ENCODE measurements at regions not wholly inside any gene's neighbourhood (a gene's known extent, or its start where the extent isn't known, plus 50 kb on each side); places are given as distances from the start of the nearest gene placed in this dataset.

GRCh38 chr2:125397535-125398251, 1258.3 kb upstream of the GYPC start:
- H3F3A ChIP-seq (ENCODE audit: insufficient read depth, low read depth): no peaks in the 10 kb centered on the region
- no peaks in the 10 kb centered on the region for H3K9me2 ChIP-seq (ENCODE audit: insufficient read depth)
- no peak overlapping the region for H3K27ac ChIP-seq
- ChIA-PET CTCF (no interaction called here), POLR2A (ENCODE audit: unreplicated experiment) (interaction anchor here (0.8 kb wide), 1 partner anchor 29 kb away, joined by 5 read pairs; no protein-coding TSS in a partner anchor)
- no peaks in the 10 kb centered on the region for H4K20me1 ChIP-seq (ENCODE audit: insufficient read depth)
- no peak overlapping the region for H3K4me2 ChIP-seq
- H3K79me2 ChIP-seq (ENCODE audit: low read depth): no peaks in the 10 kb centered on the region
- no peaks in the 10 kb centered on the region for H3K4me1 ChIP-seq (replicated peaks; ENCODE audit: insufficient read depth)
- H3K36me3 ChIP-seq (ENCODE audit: low read depth): no peaks in the 10 kb centered on the region
- no peak for DNase-seq
- no peaks in the 10 kb centered on the region; the same call in none of the 2 replicates for H3K27me3 ChIP-seq (ENCODE audit: insufficient read depth, low read depth)
- no peak for TF ChIP-seq EZH2 (IDR thresholded peaks at IDR 0.05; ENCODE audit: low read depth)
- no peak for TF ChIP-seq CTCF (conservative IDR thresholded peaks at IDR 0.05)
- no peak overlapping the region for H3K4me3 ChIP-seq
- BruUV-seq (replicated peaks): no TSS peak
- no peak overlapping the region for H2AFZ ChIP-seq
- intact Hi-C loops (cut with micrococcal nuclease; ENCODE audit: unreplicated experiment): no loop called here
- H3K9me3 ChIP-seq (ENCODE audit: insufficient read depth, low read depth): no peaks in the 10 kb centered on the region

GRCh38 chr2:125398738-125399524, 1257.0 kb upstream of the GYPC start:
- H3K9me3 ChIP-seq (ENCODE audit: insufficient read depth, low read depth): no peaks in the 10 kb centered on the region
- intact Hi-C loops (cut with micrococcal nuclease; ENCODE audit: unreplicated experiment): no loop called here
- H3K9me2 ChIP-seq (ENCODE audit: insufficient read depth): no peaks in the 10 kb centered on the region
- no peaks in the 10 kb centered on the region for H3K4me1 ChIP-seq (replicated peaks; ENCODE audit: insufficient read depth)
- no peak overlapping the region for H2AFZ ChIP-seq
- ChIA-PET POLR2A (ENCODE audit: unreplicated experiment) (no interaction called here), CTCF (no interaction called here)
- no peaks in the 10 kb centered on the region for H4K20me1 ChIP-seq (ENCODE audit: insufficient read depth)
- H3K27me3 ChIP-seq (ENCODE audit: insufficient read depth, low read depth): no peaks in the 10 kb centered on the region; the same call in none of the 2 replicates
- H3K36me3 ChIP-seq (ENCODE audit: low read depth): no peaks in the 10 kb centered on the region
- no peak overlapping the region for H3K4me3 ChIP-seq
- H3K79me2 ChIP-seq (ENCODE audit: low read depth): no peaks in the 10 kb centered on the region
- no peaks in the 10 kb centered on the region for H3F3A ChIP-seq (ENCODE audit: insufficient read depth, low read depth)
- no TSS peak for BruUV-seq (replicated peaks)
- no peak overlapping the region for H3K4me2 ChIP-seq
- no peak for DNase-seq
- H3K27ac ChIP-seq: no peak overlapping the region
- no peak for TF ChIP-seq EZH2 (IDR thresholded peaks at IDR 0.05; ENCODE audit: low read depth)
- TF ChIP-seq CTCF (conservative IDR thresholded peaks at IDR 0.05): no peak

- Histone ChIP-seq H3K4me2 (no peak overlapping the region), H2AFZ (no peak overlapping the region), H4K20me1 (ENCODE audit: insufficient read depth) (no peaks in the 10 kb centered on the region; the same call in 1 of the 2 replicates), H3K79me2 (ENCODE audit: low read depth) (no peaks in the 10 kb centered on the region), H3K4me3 (no peak overlapping the region), H3K36me3 (ENCODE audit: low read depth) (no peaks in the 10 kb centered on the region), H3K27me3 (ENCODE audit: insufficient read depth, low read depth) (no peaks in the 10 kb centered on the region), H3K9me3 (ENCODE audit: insufficient read depth, low read depth) (no peaks in the 10 kb centered on the region), H3K27ac (no peak overlapping the region), H3K9me2 (ENCODE audit: insufficient read depth) (no peaks in the 10 kb centered on the region), H3K4me1 (replicated peaks; ENCODE audit: insufficient read depth) (no peaks in the 10 kb centered on the region), H3F3A (ENCODE audit: insufficient read depth, low read depth) (no peaks in the 10 kb centered on the region)
- peak; percentile 54 to 63 for DNase-seq
- POLR2A ChIA-PET (ENCODE audit: unreplicated experiment): interaction anchor here (0.5 kb wide), 1 partner anchor 295 kb away, joined by 4 read pairs; no protein-coding TSS in a partner anchor
- TF ChIP-seq EZH2 (IDR thresholded peaks at IDR 0.05; ENCODE audit: low read depth): no peak
- TF ChIP-seq CTCF (conservative IDR thresholded peaks at IDR 0.05): no peak
- no TSS peak for BruUV-seq (replicated peaks)
- intact Hi-C loops (cut with micrococcal nuclease; ENCODE audit: unreplicated experiment): no loop called here
- CTCF ChIA-PET: no interaction called here
Observed at GRCh38 chr2:125405816-125406215, 1250.1 kb upstream of the GYPC start.

Measured in PC-9 (cell line).